GM12891 (cell line): ENCODE measurements at regions not wholly inside any gene's neighbourhood (a gene's known extent, or its start where the extent isn't known, plus 50 kb on each side); places are given as distances from the start of the nearest gene placed in this dataset.

Experiments
- POLR2A ChIP-seq: IDR thresholded peaks from 2 replicates; pipeline ENCODE4 v1.6.1; 2011; ENCODE audit warnings: low read depth, low read length, control low read depth
- TAF1 ChIP-seq: IDR thresholded peaks from 2 replicates; pipeline ENCODE4 v1.6.1; 2011; ENCODE audit warnings: low read depth, low read length, control low read depth

- TF ChIP-seq POLR2A (no peak), TAF1 (no peak)
Measured at GRCh38 chr2:134081238-134081938, 172.5 kb upstream of the MGAT5 start.
